Endodermal cell (in vitro differentiated cells): ENCODE measurements at regions not wholly inside any gene's neighbourhood (a gene's known extent, or its start where the extent isn't known, plus 50 kb on each side); places are given as distances from the start of the nearest gene placed in this dataset.

Experiments used
- DNase-seq: peaks from one replicate; pipeline ENCODE4 v3.0.0-alpha.2; 2017
- H3K27ac ChIP-seq: 2 replicates; pipeline ENCODE4 v1.5.1; 2013; ENCODE audit warnings: mild to moderate bottlenecking, low read depth, low read length, moderate library complexity
- H3K27me3 ChIP-seq: 2 replicates; pipeline ENCODE4 v1.6.1; 2013; ENCODE audit warnings: mild to moderate bottlenecking, low read length, moderate library complexity; ENCODE audit not compliant: insufficient read depth, control insufficient read depth, poor library complexity, severe bottlenecking
- H3K36me3 ChIP-seq: 2 replicates; pipeline ENCODE4 v1.7.0; 2013; ENCODE audit warnings: mild to moderate bottlenecking, low read length, moderate library complexity; ENCODE audit not compliant: control insufficient read depth, insufficient read depth
- H3K4me1 ChIP-seq: one replicate; pipeline ENCODE4 v1.7.0; 2013; ENCODE audit warnings: low read length; ENCODE audit not compliant: control insufficient read depth, insufficient read depth
- H3K4me3 ChIP-seq: 2 replicates; pipeline ENCODE4 v1.5.1; 2013; ENCODE audit warnings: mild to moderate bottlenecking, low read length, moderate library complexity
- H3K9ac ChIP-seq: 2 replicates; pipeline ENCODE4 v1.6.1; 2013; ENCODE audit warnings: mild to moderate bottlenecking, low read length, moderate library complexity; ENCODE audit not compliant: poor library complexity, severe bottlenecking; ENCODE audit errors: extremely low read depth
- H3K9me3 ChIP-seq: 2 replicates; pipeline ENCODE4 v1.6.1; 2013; ENCODE audit warnings: mild to moderate bottlenecking, low read length, moderate library complexity; ENCODE audit not compliant: control insufficient read depth
- H3K27ac Mint-ChIP-seq: 2 replicates; pipeline ENCODE4 v1.8.0; 2020; ENCODE audit warnings: mixed read lengths
- H3K27me3 Mint-ChIP-seq: 2 replicates; pipeline ENCODE4 v1.8.0; 2021; ENCODE audit warnings: mild to moderate bottlenecking, mixed read lengths; ENCODE audit not compliant: insufficient read depth
- H3K36me3 Mint-ChIP-seq: 2 replicates; pipeline ENCODE4 v1.8.0; 2020; ENCODE audit warnings: low read depth, mixed read lengths
- H3K4me1 Mint-ChIP-seq: 2 replicates; pipeline ENCODE4 v1.8.0; 2020; ENCODE audit warnings: mixed read lengths
- H3K4me3 Mint-ChIP-seq: 2 replicates; pipeline ENCODE4 v1.8.0; 2020; ENCODE audit warnings: mild to moderate bottlenecking, moderate library complexity, mixed read lengths
- H3K9me3 Mint-ChIP-seq: 2 replicates; pipeline ENCODE4 v1.8.0; 2020; ENCODE audit warnings: mild to moderate bottlenecking, mixed read lengths
- CTCF ChIP-seq: fragments of 200-600 bp; sonication (generic); conservative IDR thresholded peaks from 2 replicates; pipeline ENCODE4 v1.5.0; 2021; ENCODE audit warnings: antibody characterized with exemption, mild to moderate bottlenecking
- WGBS, 2 experiments: methylation state at CpG; one replicate each; pipeline versions ENCODE4 v1.1.5 to v1.1.7; 2013; ENCODE audit warnings: missing lambda C conversion rate in 2 of 2, mixed read lengths in 1 of 2; ENCODE audit not compliant: insufficient coverage in 1 of 2, insufficient read length in 1 of 2; 5-methylcytosine and 5-hydroxymethylcytosine counted together

DNA sequence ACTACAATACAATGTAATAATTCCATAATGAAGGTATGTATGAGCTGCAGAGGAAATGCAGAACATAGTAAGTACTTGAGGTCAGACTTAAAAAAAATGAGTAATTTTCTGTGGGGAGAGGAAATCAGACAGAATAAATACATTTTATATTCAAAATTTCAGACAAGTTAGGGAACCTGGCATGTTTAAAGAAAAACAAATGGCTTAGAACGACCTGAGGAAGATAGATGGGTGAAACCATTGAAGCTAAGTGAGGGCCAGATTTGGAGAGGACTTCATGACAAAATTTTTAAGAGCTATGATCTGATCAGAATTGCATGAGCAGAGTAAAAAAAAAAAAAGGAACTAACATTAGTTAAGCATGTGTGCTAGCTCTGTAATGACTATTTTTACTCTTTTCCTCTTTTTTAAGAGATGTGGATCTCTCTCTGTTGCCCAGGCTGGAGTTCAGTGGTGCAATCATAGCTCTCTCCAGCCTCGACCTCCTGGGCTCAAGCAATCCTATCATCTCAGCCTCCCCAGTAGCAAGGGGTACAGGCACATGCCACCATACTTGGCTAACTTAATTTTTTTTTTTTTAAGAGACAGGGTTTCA, 157.6 kb upstream of the PDE3A start:
- Histone ChIP-seq H3K36me3 (no peaks in the 10 kb centered on the region), H3K4me3 (no peak overlapping the region), H3K4me1 (no peaks in the 10 kb centered on the region), H3K27me3 (no peaks in the 10 kb centered on the region), H3K9me3 (no peaks in the 10 kb centered on the region), H3K9ac (no peak overlapping the region), H3K27ac (no peak overlapping the region)
- TF ChIP-seq CTCF = no peak
- H3K27ac Mint-ChIP-seq = no peak overlapping the region
- H3K36me3 Mint-ChIP-seq = no peaks in the 10 kb centered on the region
- WGBS, 2 experiments = 74 to 92% methylated on average over 2 of the region's 2 CpGs
- DNase-seq = no peak
- no peak overlapping the region for H3K4me3 Mint-ChIP-seq
- H3K4me1 Mint-ChIP-seq = peaks cover 9% of the 10 kb centered on the region
- no peaks in the 10 kb centered on the region for H3K9me3 Mint-ChIP-seq
- no peaks in the 10 kb centered on the region for H3K27me3 Mint-ChIP-seq

DNA sequence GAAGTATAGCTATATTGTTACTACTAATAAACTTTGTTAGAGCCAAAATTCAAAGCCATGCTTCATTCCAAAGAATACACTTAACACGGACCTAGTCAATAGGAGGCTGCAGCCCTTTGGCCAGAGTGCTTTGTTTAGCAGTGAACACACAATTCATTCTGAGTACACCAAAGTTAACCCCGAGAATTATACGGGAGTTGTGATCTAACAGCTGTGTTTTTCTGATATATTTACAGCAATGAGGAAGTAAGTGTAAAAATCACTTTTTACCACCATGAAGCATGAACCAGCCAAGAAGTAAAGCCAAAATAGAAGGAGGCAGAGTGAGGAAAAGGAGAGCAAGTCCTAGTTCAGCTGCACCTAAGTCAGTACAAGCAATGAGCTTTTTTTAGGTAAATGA, 156.8 kb upstream of the PDE3A start:
- no peaks in the 10 kb centered on the region for H3K9me3 Mint-ChIP-seq

DNA sequence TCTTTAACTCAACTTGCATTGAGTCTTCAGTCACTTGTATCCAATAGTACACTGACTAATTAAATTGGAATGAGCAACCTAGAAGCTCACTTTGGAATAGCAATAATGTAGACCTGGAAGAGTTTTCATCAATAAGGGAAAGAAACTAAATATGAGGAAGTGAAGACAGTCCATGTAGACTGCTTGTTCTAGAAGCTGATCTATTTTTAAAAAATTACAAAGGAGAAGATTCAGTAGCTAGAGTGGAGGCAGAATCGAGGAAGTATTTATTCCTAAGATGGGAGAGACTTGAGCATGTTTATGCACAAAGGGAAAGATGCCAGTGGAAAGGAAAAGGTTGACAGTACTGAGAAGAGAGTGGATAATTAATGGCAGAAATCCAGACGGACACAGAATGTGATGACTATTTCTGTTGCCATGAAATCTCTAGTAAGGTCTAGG, 156.3 kb upstream of the PDE3A start:
- no peak overlapping the region for H3K4me3 ChIP-seq
- no peaks in the 10 kb centered on the region for H3K4me1 ChIP-seq
- Mint-ChIP-seq H3K36me3 (no peaks in the 10 kb centered on the region), H3K4me3 (no peak overlapping the region), H3K27me3 (no peaks in the 10 kb centered on the region), H3K4me1 (peaks cover 9% of the 10 kb centered on the region), H3K27ac (no peak overlapping the region), H3K9me3 (no peaks in the 10 kb centered on the region)
- no peaks in the 10 kb centered on the region for H3K36me3 ChIP-seq
- peak overlapping the region; percentile 98 for H3K27ac ChIP-seq
- H3K9ac ChIP-seq = no peak overlapping the region
- DNase-seq = no peak
- WGBS, 2 experiments = 74 to 83% methylated on average over 2 of the region's 2 CpGs
- TF ChIP-seq CTCF = no peak
- H3K27me3 ChIP-seq = no peaks in the 10 kb centered on the region
- no peaks in the 10 kb centered on the region for H3K9me3 ChIP-seq

More for the DNA sequence above, 156.8 kb upstream of the PDE3A start:
- WGBS, 2 experiments = 61% methylated on average over 3 of the region's 3 CpGs; no CpG with 5 or more reads in 1 of the 2 experiments
- Mint-ChIP-seq H3K4me3 (no peak overlapping the region), H3K4me1 (peaks cover 9% of the 10 kb centered on the region), H3K27ac (no peak overlapping the region), H3K36me3 (no peaks in the 10 kb centered on the region), H3K27me3 (no peaks in the 10 kb centered on the region)
- Histone ChIP-seq H3K27me3 (no peaks in the 10 kb centered on the region), H3K4me3 (no peak overlapping the region), H3K9ac (no peak overlapping the region), H3K27ac (peak overlapping the region; percentile 98), H3K36me3 (no peaks in the 10 kb centered on the region), H3K4me1 (no peaks in the 10 kb centered on the region), H3K9me3 (no peaks in the 10 kb centered on the region)
- DNase-seq = no peak
- TF ChIP-seq CTCF = no peak
